CD4-positive, alpha-beta T cell treated with Interleukin-12 subunit alpha and Interleukin-12 subunit beta, for 1 hour (primary cell): ENCODE measurements at regions not wholly inside any gene's neighbourhood (a gene's known extent, or its start where the extent isn't known, plus 50 kb on each side); places are given as distances from the start of the nearest gene placed in this dataset.

Experiments
- DNase-seq: peaks from one replicate; pipeline ENCODE4 v3.0.0-alpha.2; 2020

DNA sequence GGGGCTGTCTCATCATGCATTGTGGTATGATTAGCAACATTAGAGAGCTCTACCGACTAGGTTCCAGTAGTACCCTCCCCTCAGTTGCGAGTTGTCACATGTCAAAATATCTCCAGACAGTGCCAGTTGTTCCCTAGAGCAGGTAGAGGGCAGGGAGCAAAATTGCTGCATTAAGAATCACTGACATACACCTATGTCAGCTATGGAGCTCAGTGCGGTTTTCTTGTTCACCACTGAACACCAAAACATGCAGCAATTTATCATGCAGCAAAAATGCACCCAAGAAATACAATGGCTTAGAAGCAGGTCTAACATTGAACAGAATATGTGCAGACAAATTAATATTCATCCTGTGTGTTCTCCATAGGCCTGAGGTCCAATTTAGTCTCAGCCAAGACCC, 186.9 kb upstream of the STARD13 start:
- no peak for DNase-seq

DNA sequence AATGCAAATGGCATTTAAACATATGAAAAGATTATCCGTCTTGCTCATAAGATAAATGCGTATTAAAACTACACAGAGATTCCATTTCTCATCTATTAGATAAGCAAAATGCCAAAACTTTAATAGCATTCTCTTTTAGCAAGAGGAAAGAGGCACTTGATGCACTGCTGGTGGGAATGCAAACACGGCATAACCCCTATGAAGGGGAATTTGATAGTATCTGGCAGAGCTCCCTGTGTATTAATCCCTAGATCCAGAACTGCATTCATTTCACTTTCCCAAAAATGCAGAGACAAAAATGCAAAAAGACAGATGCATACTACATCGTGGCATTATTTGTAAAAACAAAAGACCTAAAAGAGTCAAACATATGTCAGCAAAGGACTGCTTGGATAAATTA, 193.6 kb upstream of the STARD13 start:
- no peak for DNase-seq

- no peak for DNase-seq
Measured at GRCh38 chr13:33480561-33480960, 195.0 kb upstream of the STARD13 start.

DNA sequence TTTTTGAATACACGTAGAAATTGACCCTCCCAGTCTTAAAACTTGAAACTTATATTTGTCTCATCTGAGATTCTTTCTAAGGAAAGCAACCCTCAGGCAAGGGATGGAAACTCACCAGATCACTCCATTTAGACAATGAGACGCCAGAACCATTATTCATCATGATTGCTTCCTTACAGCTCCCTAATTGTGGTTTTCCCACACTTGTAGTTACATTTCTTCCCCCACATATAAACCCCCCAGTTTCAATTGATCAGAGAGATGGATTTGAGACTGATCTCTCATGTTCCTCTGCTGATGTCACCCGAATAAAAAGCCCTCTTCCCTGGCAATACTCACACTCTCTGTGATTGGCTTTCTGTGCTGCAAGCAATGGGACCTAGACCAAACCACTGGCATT, 197.9 kb upstream of the STARD13 start:
- DNase-seq = no peak

DNA sequence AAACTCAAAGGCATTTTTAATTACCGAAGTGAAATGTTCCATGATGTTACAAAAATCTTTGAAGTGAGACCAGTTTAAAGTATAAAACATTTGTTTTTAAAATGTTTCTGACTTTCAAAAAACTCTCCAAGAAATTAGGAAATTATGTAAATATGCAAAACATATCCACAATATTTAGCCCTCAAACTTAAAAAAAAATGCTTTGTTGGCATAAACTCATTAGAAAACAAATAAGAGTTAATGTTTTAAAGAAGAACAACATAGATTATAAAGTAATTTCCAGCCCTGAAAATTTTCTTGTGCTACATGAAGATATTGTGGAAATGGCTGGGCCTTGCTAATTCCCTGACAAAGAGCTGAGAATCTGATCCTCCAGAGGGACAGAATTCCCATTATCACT, 199.7 kb upstream of the STARD13 start:
- no peak for DNase-seq

- DNase-seq = no peak
Measured at GRCh38 chr13:33487575-33488243, 202.2 kb upstream of the STARD13 start.

DNA sequence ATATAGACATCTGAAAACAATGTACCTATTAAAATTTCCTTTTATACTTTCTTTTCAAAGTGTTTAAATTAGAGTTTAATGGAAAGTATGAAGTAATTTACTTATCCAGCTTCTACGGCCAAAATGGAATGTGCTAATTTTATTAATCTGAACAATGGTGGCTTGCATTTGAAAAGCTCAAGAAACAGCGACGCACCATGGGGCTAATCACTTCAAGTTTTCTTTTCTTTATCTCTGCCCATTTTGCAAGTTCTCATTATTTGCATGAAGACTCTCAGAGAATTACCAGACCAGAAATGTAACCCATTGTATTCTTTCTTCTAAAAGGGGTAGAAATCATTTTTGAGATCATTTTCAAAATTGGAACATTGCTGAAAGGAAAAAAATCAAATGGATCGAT, 204.0 kb upstream of the STARD13 start:
- no peak for DNase-seq

GRCh38 chr13:33490461-33491327, 205.1 kb upstream of the STARD13 start:
- DNase-seq = no peak

DNA sequence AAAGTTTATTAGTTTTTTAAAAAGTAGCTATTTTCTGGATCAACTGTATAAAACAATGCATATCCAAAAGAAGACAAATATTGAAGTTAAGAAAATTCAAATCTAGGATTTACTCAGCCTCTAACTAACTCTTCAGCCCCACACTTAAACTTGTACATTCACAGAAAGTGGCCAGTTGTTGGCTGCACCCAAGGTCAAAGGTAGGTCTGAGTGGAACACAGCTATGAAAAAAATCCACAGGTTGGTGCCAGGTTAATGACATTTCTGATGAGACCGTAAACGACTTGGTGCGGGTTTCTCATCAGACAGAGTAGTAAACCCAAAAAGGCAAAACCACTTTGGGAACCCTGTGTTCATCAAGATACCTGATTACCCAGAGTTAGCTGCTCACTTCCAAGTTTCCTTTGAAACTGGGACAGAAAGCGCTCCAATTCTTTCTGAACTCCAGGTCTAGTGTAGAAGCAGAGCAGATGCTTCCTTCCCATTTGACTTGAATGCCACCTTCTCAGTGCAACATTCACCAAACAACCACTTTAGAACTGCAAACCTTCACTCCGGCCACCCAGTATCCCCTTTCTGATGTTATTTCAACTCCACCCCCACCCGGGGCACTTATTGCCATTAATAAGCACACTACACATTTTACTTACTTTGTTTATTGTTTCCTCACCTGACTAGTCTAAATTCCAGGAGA, 208.3 kb upstream of the STARD13 start:
- DNase-seq = no peak

- DNase-seq = no peak
Measured at GRCh38 chr13:33494596-33495204, 209.1 kb upstream of the STARD13 start.

- DNase-seq = no peak
Measured at GRCh38 chr13:33496336-33496735, 210.8 kb upstream of the STARD13 start.

GRCh38 chr13:33497146-33497845, 211.7 kb upstream of the STARD13 start:
- DNase-seq = no peak

DNA sequence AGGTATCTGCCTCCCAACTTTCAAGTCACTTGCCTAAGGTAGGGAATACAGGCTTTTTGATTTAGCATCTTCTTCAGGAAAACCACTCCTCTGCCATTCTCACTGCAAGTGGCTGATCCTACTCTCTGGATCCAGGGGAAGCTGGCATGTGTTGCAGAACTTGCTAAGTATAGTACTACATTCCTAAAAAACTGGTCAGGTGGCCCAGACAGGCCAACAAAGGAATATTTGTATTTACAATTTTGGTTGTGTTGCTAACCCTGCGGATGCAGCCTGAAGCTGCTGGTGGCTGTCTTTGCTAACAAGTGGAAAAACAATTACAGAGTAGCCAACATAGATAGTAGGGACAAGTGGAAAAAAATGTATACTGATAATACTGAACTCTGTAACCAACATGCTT, 222.5 kb upstream of the STARD13 start:
- no peak for DNase-seq

DNA sequence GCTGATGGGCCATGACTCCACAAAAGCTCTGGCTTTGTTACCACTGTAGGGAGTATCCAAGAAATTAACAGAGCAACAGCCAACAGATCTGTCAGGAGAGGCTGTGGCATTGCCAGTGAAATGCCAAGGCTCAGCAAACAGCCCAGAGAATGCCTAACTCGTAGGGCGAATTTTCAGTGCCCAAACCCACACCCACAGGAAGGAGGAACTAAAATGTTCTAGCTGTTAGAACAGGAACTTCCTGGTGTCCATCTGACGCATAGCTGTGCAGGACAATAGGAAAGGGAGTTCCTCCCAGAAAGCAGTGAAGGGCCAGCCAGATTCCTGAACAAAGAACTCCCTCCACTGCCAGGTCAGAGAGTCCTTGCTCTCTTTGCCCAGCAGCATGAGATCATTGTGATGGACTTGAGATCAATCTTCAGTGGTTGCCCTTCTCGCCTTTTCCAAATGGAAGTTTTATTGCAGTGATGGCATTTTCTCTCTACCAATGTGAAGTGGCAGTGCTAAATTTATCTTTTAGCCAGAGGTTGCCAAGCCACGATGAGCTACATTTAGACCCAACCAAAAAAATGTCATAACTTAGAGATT, 224.2 kb upstream of the STARD13 start:
- DNase-seq = no peak

DNA sequence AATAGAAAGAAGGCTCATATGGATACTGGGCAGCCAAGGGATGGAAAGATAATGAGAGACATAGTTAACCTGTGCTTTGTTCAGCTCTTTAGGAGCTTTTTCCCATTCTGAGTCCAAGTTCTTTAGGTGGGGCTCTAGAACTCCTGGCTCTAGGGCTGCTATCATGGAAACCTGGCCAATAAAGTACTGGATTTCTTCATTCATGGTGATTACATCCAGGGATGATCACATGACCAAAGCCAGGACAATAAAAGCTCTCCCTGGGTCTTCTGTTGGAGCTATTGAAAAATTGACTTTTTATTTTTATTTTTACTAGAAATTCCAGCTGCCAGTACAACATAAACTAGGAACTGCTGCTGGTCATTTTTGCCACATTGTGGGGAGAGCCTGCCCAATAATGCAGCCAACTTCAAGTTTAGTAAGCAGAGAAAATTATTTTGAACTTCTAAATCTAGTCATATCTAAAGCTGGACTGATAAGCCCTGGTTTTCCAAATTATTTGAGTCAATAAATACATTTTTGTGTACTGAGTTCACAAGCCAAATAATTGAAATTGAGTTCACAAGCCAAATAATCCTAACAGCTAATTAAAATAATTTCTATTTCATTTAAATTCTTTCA, 224.9 kb upstream of the STARD13 start:
- DNase-seq = no peak

GRCh38 chr13:33512880-33513554, 227.5 kb upstream of the STARD13 start:
- DNase-seq = no peak

GRCh38 chr13:33514362-33514761, 228.8 kb upstream of the STARD13 start:
- no peak for DNase-seq

- no peak for DNase-seq
Measured at GRCh38 chr13:33515146-33515545, 229.6 kb upstream of the STARD13 start.

GRCh38 chr13:33518452-33518851, 232.9 kb upstream of the STARD13 start:
- no peak for DNase-seq

GRCh38 chr13:33519561-33520467, 234.3 kb upstream of the STARD13 start:
- no peak for DNase-seq
